22Rv1 (cell line): ENCODE measurements at regions not wholly inside any gene's neighbourhood (a gene's known extent, or its start where the extent isn't known, plus 50 kb on each side); places are given as distances from the start of the nearest gene placed in this dataset.

Source experiments
- CTCF ChIP-seq: fragments of 450-650 bp; IDR thresholded peaks from 2 replicates; pipeline ENCODE4 v1.5.1; 2017; ENCODE audit warnings: mild to moderate bottlenecking
- ZFX ChIP-seq: fragments of 450-650 bp; IDR thresholded peaks from 2 replicates; pipeline ENCODE4 v1.6.1; 2017; ENCODE audit warnings: antibody characterized with exemption, borderline replicate concordance

GRCh38 chr12:90393089-90393488 lies 561.9 kb downstream of the CCER1 start:
- no peak for TF ChIP-seq CTCF
- TF ChIP-seq ZFX = no peak
